ENCODE measurements at regions not wholly inside any gene's neighbourhood (a gene's known extent, or its start where the extent isn't known, plus 50 kb on each side); places are given as distances from the start of the nearest gene placed in this dataset.

- DNase-seq (ENCODE audit: low read depth) = no peak
Observed at GRCh38 chr11:116532066-116532465, 240.7 kb downstream of the BUD13 start.

- DNase-seq (ENCODE audit: low read depth) = no peak
Observed at GRCh38 chr11:116530705-116531104, 242.1 kb downstream of the BUD13 start.

- DNase-seq (ENCODE audit: low read depth) = no peak
Observed at GRCh38 chr11:116529271-116529670, 243.5 kb downstream of the BUD13 start.

GRCh38 chr11:116527180-116527991, 245.4 kb downstream of the BUD13 start:
- DNase-seq (ENCODE audit: low read depth) = no peak

GRCh38 chr11:116525961-116526495, 246.8 kb downstream of the BUD13 start:
- no peak for DNase-seq (ENCODE audit: low read depth)

- no peak for DNase-seq (ENCODE audit: low read depth)
Observed at GRCh38 chr11:116519499-116519898, 253.3 kb downstream of the BUD13 start.

- no peak for DNase-seq (ENCODE audit: low read depth)
Observed at GRCh38 chr11:116518141-116518540, 254.6 kb downstream of the BUD13 start.

GRCh38 chr11:116517584-116517983, 255.2 kb downstream of the BUD13 start:
- no peak for DNase-seq (ENCODE audit: low read depth)

- DNase-seq (ENCODE audit: low read depth) = no peak
Observed at GRCh38 chr11:116517077-116517476, 255.7 kb downstream of the BUD13 start.

- DNase-seq (ENCODE audit: low read depth) = no peak
Observed at GRCh38 chr11:116515664-116516184, 257.1 kb downstream of the BUD13 start.

GRCh38 chr11:116513894-116514293, 258.9 kb downstream of the BUD13 start:
- DNase-seq (ENCODE audit: low read depth) = peak; percentile 25

- no peak for DNase-seq (ENCODE audit: low read depth)
Observed at GRCh38 chr11:116513278-116513823, 259.4 kb downstream of the BUD13 start.

- DNase-seq (ENCODE audit: low read depth) = no peak
Observed at GRCh38 chr11:116512841-116513240, 259.9 kb downstream of the BUD13 start.

- no peak for DNase-seq (ENCODE audit: low read depth)
Observed at GRCh38 chr11:116511684-116512083, 261.1 kb downstream of the BUD13 start.

GRCh38 chr11:116510886-116511650, 261.7 kb downstream of the BUD13 start:
- no peak for DNase-seq (ENCODE audit: low read depth)

- no peak for DNase-seq (ENCODE audit: low read depth)
Observed at GRCh38 chr11:116510166-116510565, 262.6 kb downstream of the BUD13 start.

- DNase-seq (ENCODE audit: low read depth) = no peak
Observed at GRCh38 chr11:116509551-116509950, 263.2 kb downstream of the BUD13 start.

- DNase-seq (ENCODE audit: low read depth) = no peak
Observed at GRCh38 chr11:116507849-116508695, 264.7 kb downstream of the BUD13 start.

GRCh38 chr11:116507016-116507415, 265.8 kb downstream of the BUD13 start:
- DNase-seq (ENCODE audit: low read depth) = no peak

- no peak for DNase-seq (ENCODE audit: low read depth)
Observed at GRCh38 chr11:116506263-116506825, 266.4 kb downstream of the BUD13 start.

Measured in iris pigment epithelial cell (primary cell).